Activated naive CD4-positive, alpha-beta T cell treated with anti-CD3 and anti-CD28 coated beads for 36 hours (primary cell): ENCODE measurements at regions not wholly inside any gene's neighbourhood (a gene's known extent, or its start where the extent isn't known, plus 50 kb on each side); places are given as distances from the start of the nearest gene placed in this dataset.
"Not testable (repeated sequence)": the region's sequence is repeated elsewhere in the genome, so short reads cannot be mapped to it uniquely, and the experiment has no call there.

Experiments used
- CTCF ChIA-PET: fragments of 350-600 bp; sonication (Branson Sonifier 250); formaldehyde crosslinking; loops from one replicate; lab custom pipeline; 2021; ENCODE audit warnings: antibody characterized with exemption; lab: Charles Lee
- DNase-seq: peaks from one replicate; pipeline ENCODE4 v3.0.0-alpha.2; 2020
- H3K27ac Mint-ChIP-seq: one replicate; pipeline ENCODE4 v1.8.0; 2021; ENCODE audit warnings: mild to moderate bottlenecking, mixed read lengths
- H3K27me3 Mint-ChIP-seq: one replicate; pipeline ENCODE4 v1.8.0; 2021; ENCODE audit warnings: low read depth, mixed read lengths
- H3K36me3 Mint-ChIP-seq: one replicate; pipeline ENCODE4 v1.8.0; 2021; ENCODE audit warnings: low read depth, mixed read lengths
- H3K4me1 Mint-ChIP-seq: one replicate; pipeline ENCODE4 v1.8.0; 2021; ENCODE audit warnings: low read depth, mixed read lengths
- H3K4me3 Mint-ChIP-seq: one replicate; pipeline ENCODE4 v1.8.0; 2021; ENCODE audit warnings: mild to moderate bottlenecking, moderate library complexity, mixed read lengths
- H3K9me3 Mint-ChIP-seq: one replicate; pipeline ENCODE4 v1.8.0; 2021; ENCODE audit warnings: mixed read lengths
- intact Hi-C: fragments of 100-400 bp; cut with micrococcal nuclease; formaldehyde crosslinking; loops from one replicate; pipeline ENCODE4 v1.15.1; 2023

GRCh38 chr22:26082866-26083265 is 86.4 kb upstream of the SEZ6L start:
- Mint-ChIP-seq H3K36me3 (no peaks in the 10 kb centered on the region), H3K4me1 (no peaks in the 10 kb centered on the region), H3K4me3 (no peak overlapping the region), H3K27ac (no peak overlapping the region), H3K27me3 (peaks cover 9% of the 10 kb centered on the region), H3K9me3 (no peaks in the 10 kb centered on the region)
- intact Hi-C loops, result no loop called here
- CTCF ChIA-PET, result no interaction called here
- DNase-seq, result no peak

DNA sequence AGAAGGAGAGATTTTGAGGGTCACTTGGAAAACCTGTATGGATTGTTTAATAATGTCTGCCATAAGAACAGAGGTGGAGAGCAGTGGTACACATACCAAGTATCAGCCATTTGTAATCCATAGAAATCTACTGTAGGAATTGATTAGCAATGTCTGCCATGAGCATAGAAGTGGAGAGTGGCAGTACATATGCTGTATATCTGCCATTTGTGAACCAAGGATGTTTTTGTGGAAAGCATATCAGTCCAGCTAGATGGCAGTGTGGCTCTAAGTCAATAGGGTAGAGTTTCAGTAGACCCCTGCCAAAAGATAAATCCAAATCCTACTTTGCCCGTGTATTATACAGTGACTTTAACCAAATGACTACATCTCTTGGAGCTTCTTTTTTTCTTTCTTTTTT is 82.9 kb upstream of the SEZ6L start:
- DNase-seq, result no peak
- Mint-ChIP-seq H3K4me1 (no peaks in the 10 kb centered on the region), H3K4me3 (no peak overlapping the region), H3K36me3 (no peaks in the 10 kb centered on the region), H3K9me3 (no peaks in the 10 kb centered on the region), H3K27ac (no peak overlapping the region), H3K27me3 (no peaks in the 10 kb centered on the region)
- CTCF ChIA-PET, result no interaction called here
- intact Hi-C loops, result no loop called here

- H3K27me3 Mint-ChIP-seq, result no peaks in the 10 kb centered on the region
- no peaks in the 10 kb centered on the region for H3K4me1 Mint-ChIP-seq
Observed at GRCh38 chr22:26087816-26088215, 81.4 kb upstream of the SEZ6L start.

GRCh38 chr22:26090821-26091220 is 78.4 kb upstream of the SEZ6L start:
- no peak for DNase-seq
- no peaks in the 10 kb centered on the region for H3K4me1 Mint-ChIP-seq
- H3K4me3 Mint-ChIP-seq, result no peak overlapping the region
- intact Hi-C loops, result no loop called here
- H3K9me3 Mint-ChIP-seq, result no peaks in the 10 kb centered on the region
- no peaks in the 10 kb centered on the region for H3K36me3 Mint-ChIP-seq
- H3K27ac Mint-ChIP-seq, result no peak overlapping the region
- CTCF ChIA-PET, result interaction anchor here (0.6 to 1.2 kb wide), 2 partner anchors 39 to 82 kb away, joined by 3 read pairs; no protein-coding TSS in a partner anchor
- H3K27me3 Mint-ChIP-seq, result peaks cover 11% of the 10 kb centered on the region

More at GRCh38 chr22:26087816-26088215, 81.4 kb upstream of the SEZ6L start:
- CTCF ChIA-PET, result no interaction called here
- H3K36me3 Mint-ChIP-seq, result no peaks in the 10 kb centered on the region
- intact Hi-C loops, result no loop called here
- no peaks in the 10 kb centered on the region for H3K9me3 Mint-ChIP-seq
- H3K27ac Mint-ChIP-seq, result no peak overlapping the region
- no peak overlapping the region for H3K4me3 Mint-ChIP-seq
- DNase-seq, result no peak

DNA sequence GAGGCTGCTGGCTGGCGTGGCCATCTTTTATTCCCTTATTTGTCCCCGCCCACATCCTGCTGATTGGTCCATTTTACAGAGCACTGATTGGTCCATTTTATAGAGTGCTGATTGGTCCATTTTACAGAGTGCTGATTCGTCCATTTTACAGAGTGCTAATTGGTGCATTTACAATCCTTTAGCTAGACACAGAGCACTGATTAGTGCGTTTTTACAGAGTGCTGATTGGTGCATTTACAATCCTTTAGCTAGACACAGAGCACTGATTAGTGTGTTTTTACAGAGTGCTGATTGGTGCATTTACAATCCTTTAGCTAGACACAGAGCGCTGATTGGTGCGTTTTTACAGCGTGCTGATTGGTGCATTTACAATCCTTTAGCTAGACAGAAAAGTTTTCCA is 74.8 kb upstream of the SEZ6L start:
- H3K27me3 Mint-ChIP-seq, result peaks cover 16% of the 10 kb centered on the region
- H3K27ac Mint-ChIP-seq, H3K4me3 Mint-ChIP-seq, DNase-seq, intact Hi-C loops, H3K9me3 Mint-ChIP-seq, H3K4me1 Mint-ChIP-seq, CTCF ChIA-PET, H3K36me3 Mint-ChIP-seq: not testable (repeated sequence)

- H3K4me1 Mint-ChIP-seq, result no peaks in the 10 kb centered on the region
- no peaks in the 10 kb centered on the region for H3K36me3 Mint-ChIP-seq
- H3K9me3 Mint-ChIP-seq, result no peaks in the 10 kb centered on the region
- intact Hi-C loops, result no loop called here
- H3K27ac Mint-ChIP-seq, result no peak overlapping the region
- H3K27me3 Mint-ChIP-seq, result peaks cover 18% of the 10 kb centered on the region
- no peak overlapping the region for H3K4me3 Mint-ChIP-seq
- CTCF ChIA-PET, result no interaction called here
- no peak for DNase-seq
Observed at GRCh38 chr22:26095256-26095956, 73.9 kb upstream of the SEZ6L start.

GRCh38 chr22:26097411-26097810 is 71.9 kb upstream of the SEZ6L start:
- H3K36me3 Mint-ChIP-seq, result no peaks in the 10 kb centered on the region
- CTCF ChIA-PET, result no interaction called here
- no peak overlapping the region for H3K27ac Mint-ChIP-seq
- H3K4me3 Mint-ChIP-seq, result no peak overlapping the region
- no peaks in the 10 kb centered on the region for H3K9me3 Mint-ChIP-seq
- no peak for DNase-seq
- H3K4me1 Mint-ChIP-seq, result no peaks in the 10 kb centered on the region
- H3K27me3 Mint-ChIP-seq, result peaks cover 19% of the 10 kb centered on the region
- intact Hi-C loops, result no loop called here

GRCh38 chr22:26097840-26098239 is 71.4 kb upstream of the SEZ6L start:
- Mint-ChIP-seq H3K27ac (no peak overlapping the region), H3K9me3 (no peaks in the 10 kb centered on the region), H3K27me3 (peaks cover 19% of the 10 kb centered on the region), H3K4me1 (no peaks in the 10 kb centered on the region), H3K4me3 (no peak overlapping the region), H3K36me3 (no peaks in the 10 kb centered on the region)
- no peak for DNase-seq
- intact Hi-C loops, result no loop called here
- CTCF ChIA-PET, result no interaction called here

- CTCF ChIA-PET, result no interaction called here
- H3K27me3 Mint-ChIP-seq, result peaks cover 8% of the 10 kb centered on the region
- no peaks in the 10 kb centered on the region for H3K4me1 Mint-ChIP-seq
- no peak for DNase-seq
- no peak overlapping the region for H3K27ac Mint-ChIP-seq
- H3K9me3 Mint-ChIP-seq, result no peaks in the 10 kb centered on the region
- intact Hi-C loops, result no loop called here
- H3K36me3 Mint-ChIP-seq, result no peaks in the 10 kb centered on the region
- H3K4me3 Mint-ChIP-seq, result no peak overlapping the region
Observed at GRCh38 chr22:26103023-26103422, 66.2 kb upstream of the SEZ6L start.

DNA sequence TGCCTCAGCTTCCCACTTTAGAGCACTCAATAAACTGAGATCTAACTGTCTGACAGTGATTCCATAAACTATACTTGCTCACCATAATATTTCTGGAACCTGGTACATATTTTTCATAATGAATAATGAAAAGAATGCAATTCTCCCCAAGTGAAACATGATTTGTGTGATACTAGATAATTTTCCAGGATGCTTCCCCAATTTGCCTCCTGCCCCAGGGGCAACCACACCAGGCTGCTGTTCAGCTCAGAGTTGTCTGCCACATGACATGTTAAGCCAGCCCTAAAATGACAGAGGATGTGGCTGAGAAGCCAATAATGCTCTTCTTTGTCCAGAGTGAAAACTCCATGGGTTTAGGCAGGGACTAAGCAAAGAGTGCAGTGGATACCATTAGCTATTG is 62.9 kb upstream of the SEZ6L start:
- Mint-ChIP-seq H3K4me1 (no peaks in the 10 kb centered on the region), H3K9me3 (no peaks in the 10 kb centered on the region), H3K27ac (no peak overlapping the region), H3K4me3 (no peak overlapping the region), H3K36me3 (no peaks in the 10 kb centered on the region), H3K27me3 (peaks cover 11% of the 10 kb centered on the region)
- CTCF ChIA-PET, result no interaction called here
- intact Hi-C loops, result no loop called here
- no peak for DNase-seq

- Mint-ChIP-seq H3K27ac (no peak overlapping the region), H3K4me3 (no peak overlapping the region), H3K4me1 (no peaks in the 10 kb centered on the region), H3K36me3 (no peaks in the 10 kb centered on the region), H3K27me3 (peaks cover 26% of the 10 kb centered on the region), H3K9me3 (no peaks in the 10 kb centered on the region)
- intact Hi-C loops, result no loop called here
- CTCF ChIA-PET, result no interaction called here
- DNase-seq, result no peak
Observed at GRCh38 chr22:26109686-26110315, 59.5 kb upstream of the SEZ6L start.

- Mint-ChIP-seq H3K27ac (no peak overlapping the region), H3K27me3 (peaks cover 28% of the 10 kb centered on the region), H3K9me3 (no peaks in the 10 kb centered on the region), H3K36me3 (no peaks in the 10 kb centered on the region), H3K4me1 (no peaks in the 10 kb centered on the region), H3K4me3 (no peak overlapping the region)
- no peak for DNase-seq
- intact Hi-C loops, result no loop called here
- CTCF ChIA-PET, result no interaction called here
Observed at GRCh38 chr22:26114826-26115225, 54.4 kb upstream of the SEZ6L start.

DNA sequence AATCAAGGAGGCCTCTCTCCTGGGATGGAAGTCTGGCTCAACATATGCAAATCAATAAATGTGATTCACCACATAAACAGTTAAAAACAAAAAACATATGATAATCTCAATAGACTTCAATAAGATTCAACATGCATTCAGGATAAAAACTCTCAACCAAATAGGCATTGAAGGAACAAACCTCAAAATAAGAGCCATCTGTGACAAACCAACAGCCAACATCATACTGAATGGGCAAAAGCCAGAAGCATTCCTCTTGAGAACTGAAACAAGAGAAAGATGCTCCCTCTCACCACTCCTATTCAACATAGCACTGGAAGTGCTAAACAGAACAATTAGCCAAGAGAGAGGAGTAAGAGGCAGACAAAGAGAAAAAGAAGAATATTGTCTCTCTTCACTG is 54.0 kb upstream of the SEZ6L start:
- Mint-ChIP-seq H3K27me3 (peaks cover 28% of the 10 kb centered on the region), H3K9me3 (no peaks in the 10 kb centered on the region), H3K4me3 (no peak overlapping the region), H3K36me3 (no peaks in the 10 kb centered on the region), H3K4me1 (no peaks in the 10 kb centered on the region), H3K27ac (no peak overlapping the region)
- intact Hi-C loops, result no loop called here
- CTCF ChIA-PET, result no interaction called here
- DNase-seq, result no peak
